SK-N-SH (cell line): ENCODE measurements at regions not wholly inside any gene's neighbourhood (a gene's known extent, or its start where the extent isn't known, plus 50 kb on each side); places are given as distances from the start of the nearest gene placed in this dataset.

Source experiments
- CTCF ChIA-PET: fragments of 300-600, 350-600 bp; formaldehyde crosslinking; extraction: SDS; loops from one replicate; lab custom pipeline; 2021; lab: Yijun Ruan, JAX
- POLR2A ChIA-PET: fragments of 350-600 bp; sonication (Branson Sonifier 250); formaldehyde crosslinking; extraction: SDS; loops from one replicate; lab custom pipeline; 2020; ENCODE audit warnings: antibody characterized with exemption, inconsistent platforms; lab: Yijun Ruan, JAX
- DNase-seq: peaks from one replicate; pipeline ENCODE4 v3.0.0; 2012
- H2AFZ ChIP-seq: fragments of 200-600 bp; sonication (generic); 2 replicates; pipeline ENCODE4 v1.8.1; 2016; ENCODE audit warnings: antibody characterized with exemption, mild to moderate bottlenecking, low read depth
- H3F3A ChIP-seq: fragments of 200-600 bp; sonication (generic); replicated peaks from 2 replicates; pipeline ENCODE3; 2016; ENCODE audit warnings: antibody characterized with exemption, mild to moderate bottlenecking; ENCODE audit not compliant: insufficient read depth
- H3K27ac ChIP-seq, 2 experiments: fragments of 200-500 bp in 1 of 2; fragments of 200-600 bp in 1 of 2; sonication (Bioruptor generic) in 1 of 2; sonication (generic), shearing (Covaris generic) in 1 of 2; 2 replicates each; pipeline versions ENCODE4 v1.5.1 to v1.6.1; 2014 to 2016; ENCODE audit warnings: low read depth in 2 of 2, inconsistent platforms in 1 of 2, low read length in 1 of 2, mild to moderate bottlenecking in 1 of 2, mixed read lengths in 1 of 2
- H3K27me3 ChIP-seq: fragments of 200-600 bp; sonication (generic), shearing (Covaris generic); 2 replicates; pipeline ENCODE4 v1.6.1; 2016; ENCODE audit warnings: mixed run types; ENCODE audit not compliant: insufficient read depth
- H3K36me3 ChIP-seq, 2 experiments: fragments of 200-500 bp in 1 of 2; fragments of 200-600 bp in 1 of 2; sonication (Bioruptor generic) in 1 of 2; sonication (generic) in 1 of 2; replicated peaks in 1 of 2; 2 replicates each; pipeline versions ENCODE3 to v1.5.1; 2014 to 2016; ENCODE audit warnings: low read length in 1 of 2, mild to moderate bottlenecking in 1 of 2; ENCODE audit not compliant: insufficient read depth in 2 of 2, control insufficient read depth in 1 of 2
- H3K4me1 ChIP-seq, 2 experiments: fragments of 200-500 bp in 1 of 2; fragments of 200-600 bp in 1 of 2; sonication (Bioruptor generic) in 1 of 2; sonication (generic), shearing (Covaris generic) in 1 of 2; 2 replicates each; pipeline versions ENCODE4 v1.5.1 to v1.6.1; 2014 to 2016; ENCODE audit warnings: low read depth in 1 of 2, low read length in 1 of 2, mixed run types in 1 of 2; ENCODE audit not compliant: insufficient read depth in 2 of 2, control insufficient read depth in 1 of 2
- H3K4me2 ChIP-seq: fragments of 200-600 bp; sonication (generic), shearing (Covaris generic); 2 replicates; pipeline ENCODE4 v1.6.1; 2017; ENCODE audit warnings: mixed run types
- H3K4me3 ChIP-seq, 2 experiments: fragments of 200-500 bp in 1 of 2; fragments of 200-600 bp in 1 of 2; sonication (Bioruptor generic) in 1 of 2; sonication (generic), shearing (Covaris generic) in 1 of 2; 2 replicates each; pipeline versions ENCODE4 v1.5.1 to v1.8.1; 2014 to 2016; ENCODE audit warnings: low read depth in 2 of 2, inconsistent platforms in 1 of 2, low read length in 1 of 2, mild to moderate bottlenecking in 1 of 2, mixed read lengths in 1 of 2, moderate library complexity in 1 of 2
- H3K79me2 ChIP-seq: fragments of 200-600 bp; sonication (generic); 2 replicates; pipeline ENCODE4 v1.8.1; 2017; ENCODE audit warnings: mild to moderate bottlenecking; ENCODE audit not compliant: insufficient read depth
- H3K9ac ChIP-seq: fragments of 200-600 bp; sonication (generic); 2 replicates; pipeline ENCODE4 v1.6.1; 2017; ENCODE audit warnings: mixed run types
- H3K9me2 ChIP-seq: fragments of 200-600 bp; sonication (generic); 2 replicates; pipeline ENCODE4 v1.6.1; 2017; ENCODE audit warnings: mixed run types
- H3K9me3 ChIP-seq: fragments of 200-600 bp; sonication (generic); 2 replicates; pipeline ENCODE4 v1.6.1; 2017; ENCODE audit warnings: mixed run types, mild to moderate bottlenecking, moderate library complexity
- H4K20me1 ChIP-seq: fragments of 200-600 bp; sonication (generic); 2 replicates; pipeline ENCODE4 v1.6.1; 2017; ENCODE audit warnings: mild to moderate bottlenecking, mixed run types; ENCODE audit not compliant: insufficient read depth
- CTCF ChIP-seq: fragments of 200-600 bp; sonication (generic); IDR thresholded peaks from 2 replicates; pipeline ENCODE4 v1.6.1; 2017; ENCODE audit warnings: antibody characterized with exemption, mild to moderate bottlenecking, moderate library complexity
- EZH2phosphoT487 ChIP-seq: fragments of 200-600 bp; sonication (generic); IDR thresholded peaks from 2 replicates; pipeline ENCODE4 v1.6.1; 2017; ENCODE audit warnings: low read depth, mixed run types, mild to moderate bottlenecking, antibody characterized with exemption, moderate library complexity, borderline replicate concordance
- FOXJ3 ChIP-seq: sonication (generic); formaldehyde crosslinking; IDR thresholded peaks from 2 replicates; pipeline ENCODE4 v1.5.1; 2020; ENCODE audit warnings: mild to moderate bottlenecking, missing genetic modification reagents
- MAX ChIP-seq: IDR thresholded peaks from 2 replicates; pipeline ENCODE4 v1.4.0; 2012; ENCODE audit warnings: low read depth
- MXI1 ChIP-seq: IDR thresholded peaks from 2 replicates; pipeline ENCODE4 v1.6.1; 2012; ENCODE audit warnings: mild to moderate bottlenecking, low read depth, low read length, improper control_type of control experiment
- REST ChIP-seq: IDR thresholded peaks from 2 replicates; pipeline ENCODE4 v1.6.1; 2012; ENCODE audit warnings: mild to moderate bottlenecking, low read depth, low read length, moderate library complexity
- RFX5 ChIP-seq: IDR thresholded peaks from 2 replicates; pipeline ENCODE4 v1.6.1; 2012; ENCODE audit warnings: mild to moderate bottlenecking, improper control_type of control experiment, low read length
- RXRA ChIP-seq: IDR thresholded peaks from 2 replicates; pipeline ENCODE4 v1.4.0; 2012; ENCODE audit warnings: low read depth, mild to moderate bottlenecking, borderline replicate concordance
- SIN3A ChIP-seq: IDR thresholded peaks from 2 replicates; pipeline ENCODE4 v1.6.1; 2012; ENCODE audit warnings: low read depth, mild to moderate bottlenecking, low read length, moderate library complexity, borderline replicate concordance
- TEAD4 ChIP-seq: IDR thresholded peaks from 2 replicates; pipeline ENCODE4 v1.4.0; 2012; ENCODE audit warnings: mild to moderate bottlenecking, borderline replicate concordance; ENCODE audit not compliant: insufficient read depth
- USF2 ChIP-seq: fragments of 150-350 bp; IDR thresholded peaks from 2 replicates; pipeline ENCODE4 v1.6.1; 2017; ENCODE audit warnings: antibody characterized with exemption, low read length, low read depth, borderline replicate concordance
- YY1 ChIP-seq: IDR thresholded peaks from 2 replicates; pipeline ENCODE4 v1.4.0; 2012; ENCODE audit warnings: low read depth, mild to moderate bottlenecking
- ZBTB33 ChIP-seq: IDR thresholded peaks from 2 replicates; pipeline ENCODE4 v1.4.0; 2012; ENCODE audit warnings: low read depth, borderline replicate concordance
- WGBS: methylation state at CpG from one replicate; pipeline ENCODE4 v1.1.6; 2017; ENCODE audit warnings: low lambda C conversion rate; 5-methylcytosine and 5-hydroxymethylcytosine counted together

GRCh38 chr5:2188137-2188536, 305.4 kb upstream of the IRX4 start (continued):
- TF ChIP-seq REST, result no peak
- TF ChIP-seq MXI1, result no peak
- no peak for TF ChIP-seq TEAD4
- no peak for TF ChIP-seq RXRA
- no peak for TF ChIP-seq ZBTB33
- no peak for TF ChIP-seq EZH2phosphoT487
- TF ChIP-seq YY1, result no peak
- no peak for TF ChIP-seq USF2
- no peak for TF ChIP-seq RFX5
- TF ChIP-seq, all 33 proteins: peak for 0

GRCh38 chr5:2187687-2188086, 305.0 kb upstream of the IRX4 start:
- Histone ChIP-seq H3K4me2 (no peak overlapping the region), H2AFZ (no peak overlapping the region), H3K27ac (no peak overlapping the region), H3K36me3 (no peaks in the 10 kb centered on the region), H3K9me3 (no peaks in the 10 kb centered on the region), H3K27me3 (peaks cover 39% of the 10 kb centered on the region), H3K9me2 (no peaks in the 10 kb centered on the region), H3K4me1 (no peaks in the 10 kb centered on the region), H4K20me1 (no peaks in the 10 kb centered on the region), H3K79me2 (no peaks in the 10 kb centered on the region), H3K4me3 (no peak overlapping the region), H3K9ac (no peak overlapping the region), H3F3A (no peaks in the 10 kb centered on the region)
- CTCF ChIA-PET, result interaction anchor here (1.1 kb wide), 1 partner anchor 82 kb away, joined by 3 read pairs; no protein-coding TSS in a partner anchor
- no peak for TF ChIP-seq SIN3A
- no peak for TF ChIP-seq CTCF
- no peak for TF ChIP-seq TEAD4
- no peak for TF ChIP-seq MAX
- TF ChIP-seq YY1, result no peak
- TF ChIP-seq FOXJ3, result no peak
- no peak for DNase-seq
- 21% methylated on average over 10 of the region's 10 CpGs for WGBS
- POLR2A ChIA-PET, result no interaction called here
